DND-41 (cell line): ENCODE measurements at regions not wholly inside any gene's neighbourhood (a gene's known extent, or its start where the extent isn't known, plus 50 kb on each side); places are given as distances from the start of the nearest gene placed in this dataset.
A peak's percentile ranks its signal among the peaks of the same experiment; 100 is the strongest.

Source experiments
- ATAC-seq: fragments of 200-7000 bp; cut with Tn5 transposase; 3 replicates; pipeline ENCODE4 v1.9.1; 2021; ENCODE audit warnings: low read depth; ENCODE audit not compliant: insufficient read depth
- DNase-seq: peaks from one replicate; pipeline ENCODE4 v3.0.0-alpha.2; 2020
- H2AFZ ChIP-seq: 2 replicates; pipeline ENCODE4 v1.6.0; 2012; ENCODE audit warnings: low read depth, low read length
- H3K27ac ChIP-seq: 2 replicates; pipeline ENCODE4 v1.5.1; 2012; ENCODE audit warnings: low read length, inconsistent platforms
- H3K27me3 ChIP-seq: fragments of 200-600 bp; sonication (generic); 2 replicates; pipeline ENCODE4 v1.6.0; 2012; ENCODE audit warnings: low read length, mild to moderate bottlenecking, inconsistent platforms; ENCODE audit not compliant: insufficient read depth, poor library complexity
- H3K36me3 ChIP-seq: 2 replicates; pipeline ENCODE4 v1.5.1; 2012; ENCODE audit warnings: low read length, inconsistent platforms; ENCODE audit not compliant: insufficient read depth
- H3K4me1 ChIP-seq: 2 replicates; pipeline ENCODE4 v1.5.1; 2012; ENCODE audit warnings: mild to moderate bottlenecking, low read length; ENCODE audit not compliant: insufficient read depth
- H3K4me2 ChIP-seq: 2 replicates; pipeline ENCODE4 v1.6.0; 2012; ENCODE audit warnings: mild to moderate bottlenecking, moderate library complexity, low read length, inconsistent platforms; ENCODE audit not compliant: insufficient read depth
- H3K4me3 ChIP-seq, 2 experiments: fragments of 200-600 bp in 1 of 2; shearing (Covaris generic) in 1 of 2; 2 replicates each; pipeline ENCODE4 v1.5.1; 2012 to 2016; ENCODE audit warnings: inconsistent platforms in 2 of 2, low read length in 2 of 2, mild to moderate bottlenecking in 2 of 2, low read depth in 1 of 2, moderate library complexity in 1 of 2
- H3K79me2 ChIP-seq: 2 replicates; pipeline ENCODE4 v1.6.0; 2012; ENCODE audit warnings: low read length, inconsistent platforms; ENCODE audit not compliant: insufficient read depth
- H3K9ac ChIP-seq: 2 replicates; pipeline ENCODE4 v1.6.0; 2012; ENCODE audit warnings: low read depth, mild to moderate bottlenecking, inconsistent platforms, low read length, moderate library complexity
- H3K9me3 ChIP-seq: 2 replicates; pipeline ENCODE4 v1.5.1; 2012; ENCODE audit warnings: low read length, moderate library complexity, mild to moderate bottlenecking, inconsistent platforms; ENCODE audit not compliant: insufficient read depth, severe bottlenecking
- H4K20me1 ChIP-seq: 2 replicates; pipeline ENCODE4 v1.6.0; 2012; ENCODE audit warnings: low read length; ENCODE audit not compliant: insufficient read depth
- CTCF ChIP-seq: IDR thresholded peaks from 2 replicates; pipeline ENCODE4 v1.5.1; 2012; ENCODE audit warnings: borderline replicate concordance, low read length, moderate library complexity, mild to moderate bottlenecking; ENCODE audit not compliant: poor library complexity, severe bottlenecking; ENCODE audit errors: extremely low read depth
- EZH2 ChIP-seq: IDR thresholded peaks from 3 replicates; pipeline ENCODE4 v1.6.1; 2012; ENCODE audit warnings: borderline replicate concordance, low read depth, mild to moderate bottlenecking, moderate library complexity, low read length, inconsistent platforms; ENCODE audit not compliant: severe bottlenecking

DNA sequence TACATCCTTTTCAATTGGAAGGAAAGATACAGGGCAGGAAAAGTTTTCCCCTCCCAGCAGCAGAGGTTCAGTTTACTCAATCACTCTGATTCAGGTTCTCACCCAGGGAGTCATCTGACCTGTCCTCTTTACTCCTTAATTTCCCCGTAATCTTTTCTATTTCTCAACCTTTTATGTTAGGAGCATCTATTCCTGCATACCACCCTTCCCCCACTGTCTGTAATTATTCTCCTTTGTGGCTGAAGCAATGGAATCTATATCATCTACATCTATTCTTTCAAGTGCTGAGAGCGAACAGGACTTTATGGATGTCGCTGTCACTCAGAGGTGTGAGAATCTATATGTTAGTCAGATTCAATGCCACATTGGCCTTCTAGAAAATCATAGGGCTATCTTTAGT lies 175.2 kb downstream of the NOL4 start:
- no peak overlapping the region for H2AFZ ChIP-seq
- H3K9me3 ChIP-seq: no peaks in the 10 kb centered on the region
- DNase-seq: no peak
- no peaks in the 10 kb centered on the region for H3K79me2 ChIP-seq
- TF ChIP-seq CTCF: no peak
- no peak overlapping the region for H3K4me2 ChIP-seq
- H3K4me3 ChIP-seq: no peak overlapping the region
- no peak for ATAC-seq
- H3K27me3 ChIP-seq: no peaks in the 10 kb centered on the region
- H4K20me1 ChIP-seq: no peaks in the 10 kb centered on the region
- no peak overlapping the region for H3K9ac ChIP-seq
- H3K36me3 ChIP-seq: no peaks in the 10 kb centered on the region
- no peaks in the 10 kb centered on the region for H3K4me1 ChIP-seq
- no peak overlapping the region for H3K27ac ChIP-seq

- Histone ChIP-seq H3K27ac (no peak overlapping the region), H3K9ac (no peak overlapping the region), H4K20me1 (no peaks in the 10 kb centered on the region), H3K79me2 (no peaks in the 10 kb centered on the region), H2AFZ (no peak overlapping the region), H3K4me1 (no peaks in the 10 kb centered on the region), H3K4me3 (no peak overlapping the region), H3K9me3 (no peaks in the 10 kb centered on the region), H3K27me3 (no peaks in the 10 kb centered on the region), H3K36me3 (no peaks in the 10 kb centered on the region), H3K4me2 (no peak overlapping the region)
- DNase-seq (no peak), ATAC-seq (no peak)
- TF ChIP-seq CTCF: no peak
- no peak for TF ChIP-seq EZH2
Measured at GRCh38 chr18:34048423-34048822, 176.3 kb downstream of the NOL4 start.

DNA sequence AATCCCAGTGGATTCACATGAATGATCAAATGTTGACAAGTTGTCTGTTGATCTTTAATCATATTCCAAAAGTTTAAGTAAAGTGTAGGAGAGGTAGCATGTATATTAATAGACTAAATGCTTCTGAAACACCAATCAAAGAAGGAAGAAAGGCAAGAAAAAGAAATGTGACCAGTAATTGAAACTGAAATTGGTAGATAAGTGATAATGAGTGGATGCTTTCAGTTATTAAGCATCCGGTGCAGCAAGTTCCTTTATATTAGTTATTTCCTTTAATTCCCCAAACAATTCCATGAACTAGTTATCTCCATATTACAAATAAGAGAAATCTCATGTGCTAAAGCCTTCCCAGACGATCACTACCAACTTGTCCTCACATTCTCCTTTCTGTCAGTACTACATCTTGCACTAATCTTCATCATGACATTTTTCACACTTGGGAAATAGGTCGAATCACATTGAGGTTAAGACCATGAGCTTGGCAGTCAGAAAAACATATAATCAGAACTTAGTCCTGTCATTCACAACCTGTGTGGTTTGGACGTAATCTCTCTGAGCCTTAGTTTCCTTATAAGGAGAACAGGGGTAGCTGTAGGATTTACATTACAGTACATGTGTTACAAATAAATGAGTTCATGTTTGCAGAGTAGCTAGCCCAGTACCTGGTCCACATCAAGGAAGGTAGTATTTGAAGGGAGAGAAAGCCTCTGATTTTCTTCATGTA lies 182.1 kb downstream of the NOL4 start:
- H3K4me3 ChIP-seq: no peak overlapping the region
- H3K4me2 ChIP-seq: no peak overlapping the region
- no peak overlapping the region for H3K9ac ChIP-seq
- 0 out of 2 replicates have a peak overlapping the region, but pooled peaks have one; percentile 0 for H2AFZ ChIP-seq
- ATAC-seq (no peak), DNase-seq (no peak)
- H3K36me3 ChIP-seq: no peaks in the 10 kb centered on the region
- H4K20me1 ChIP-seq: no peaks in the 10 kb centered on the region
- peaks cover 16% of the 10 kb centered on the region for H3K4me1 ChIP-seq
- no peaks in the 10 kb centered on the region for H3K9me3 ChIP-seq
- no peak overlapping the region for H3K27ac ChIP-seq
- TF ChIP-seq CTCF (no peak), EZH2 (no peak)
- H3K27me3 ChIP-seq: no peaks in the 10 kb centered on the region
- no peaks in the 10 kb centered on the region for H3K79me2 ChIP-seq
